ENCODE measurements at regions not wholly inside any gene's neighbourhood (a gene's known extent, or its start where the extent isn't known, plus 50 kb on each side); places are given as distances from the start of the nearest gene placed in this dataset.

GRCh38 chr5:74418709-74419108 is 221.8 kb downstream of the ENC1 start:
- H3K36me3 ChIP-seq (ENCODE audit: control insufficient read depth, insufficient read depth, low read length) = no peaks in the 10 kb centered on the region
- 0 out of 2 replicates have a peak, but pooled peaks cover 1% of the 10 kb centered on the region for H3K27me3 ChIP-seq (ENCODE audit: control insufficient read depth, insufficient read depth, low read length)
- no peak for DNase-seq (ENCODE audit: low read depth)
- POLR2A ChIA-PET = no interaction called here
- H3K4me3 ChIP-seq (ENCODE audit: low read depth, low read length) = no peak overlapping the region
- no peak for TF ChIP-seq CTCF (IDR thresholded peaks at IDR 0.05; ENCODE audit: insufficient read depth, low read depth, low read length)
- CTCF ChIA-PET = interaction anchor here (0.6 kb wide), 1 partner anchor 11 kb away, joined by 3 read pairs; no protein-coding TSS in a partner anchor

GRCh38 chr5:74418261-74418660 is 222.3 kb downstream of the ENC1 start:
- no peak overlapping the region for H3K4me3 ChIP-seq (ENCODE audit: low read depth, low read length)
- 0 out of 2 replicates have a peak, but pooled peaks cover 1% of the 10 kb centered on the region for H3K27me3 ChIP-seq (ENCODE audit: control insufficient read depth, insufficient read depth, low read length)
- DNase-seq (ENCODE audit: low read depth) = no peak
- ChIA-PET POLR2A (no interaction called here), CTCF (interaction anchor here (0.6 kb wide), 1 partner anchor 11 kb away, joined by 3 read pairs; no protein-coding TSS in a partner anchor)
- TF ChIP-seq CTCF (IDR thresholded peaks at IDR 0.05; ENCODE audit: insufficient read depth, low read depth, low read length) = no peak
- no peaks in the 10 kb centered on the region for H3K36me3 ChIP-seq (ENCODE audit: control insufficient read depth, insufficient read depth, low read length)

- ChIA-PET POLR2A (no interaction called here), CTCF (interaction anchor here (1.2 to 1.6 kb wide), 3 partner anchors 9 to 224 kb away, joined by 3 to 6 read pairs (median 4); partner anchors contain the start of gene ENC1)
- no peak for TF ChIP-seq CTCF (IDR thresholded peaks at IDR 0.05; ENCODE audit: insufficient read depth, low read depth, low read length)
- DNase-seq (ENCODE audit: low read depth) = no peak
- 0 out of 2 replicates have a peak, but pooled peaks cover 1% of the 10 kb centered on the region for H3K27me3 ChIP-seq (ENCODE audit: control insufficient read depth, insufficient read depth, low read length)
- H3K4me3 ChIP-seq (ENCODE audit: low read depth, low read length) = no peak overlapping the region
- H3K36me3 ChIP-seq (ENCODE audit: control insufficient read depth, insufficient read depth, low read length) = no peaks in the 10 kb centered on the region
These were observed 224.8 kb downstream of the ENC1 start for GRCh38 chr5:74415695-74416102.

GRCh38 chr5:74414228-74414627 is 226.3 kb downstream of the ENC1 start:
- H3K36me3 ChIP-seq (ENCODE audit: control insufficient read depth, insufficient read depth, low read length) = no peaks in the 10 kb centered on the region
- H3K27me3 ChIP-seq (ENCODE audit: control insufficient read depth, insufficient read depth, low read length) = peaks cover 4% of the 10 kb centered on the region; the same call in 1 of the 2 replicates
- POLR2A ChIA-PET = no interaction called here
- no peak for TF ChIP-seq CTCF (IDR thresholded peaks at IDR 0.05; ENCODE audit: insufficient read depth, low read depth, low read length)
- no peak for DNase-seq (ENCODE audit: low read depth)
- no peak overlapping the region for H3K4me3 ChIP-seq (ENCODE audit: low read depth, low read length)
- CTCF ChIA-PET = no interaction called here

GRCh38 chr5:74413403-74414048 is 227.0 kb downstream of the ENC1 start:
- no peak for DNase-seq (ENCODE audit: low read depth)
- Histone ChIP-seq H3K27me3 (ENCODE audit: control insufficient read depth, insufficient read depth, low read length) (peaks cover 4% of the 10 kb centered on the region; the same call in 1 of the 2 replicates), H3K4me3 (ENCODE audit: low read depth, low read length) (no peak overlapping the region), H3K36me3 (ENCODE audit: control insufficient read depth, insufficient read depth, low read length) (no peaks in the 10 kb centered on the region)
- TF ChIP-seq CTCF (IDR thresholded peaks at IDR 0.05; ENCODE audit: insufficient read depth, low read depth, low read length) = no peak
- CTCF ChIA-PET = no interaction called here
- POLR2A ChIA-PET = no interaction called here

Data from BJ (cell line).